ENCODE measurements at regions not wholly inside any gene's neighbourhood (a gene's known extent, or its start where the extent isn't known, plus 50 kb on each side); places are given as distances from the start of the nearest gene placed in this dataset.

DNA sequence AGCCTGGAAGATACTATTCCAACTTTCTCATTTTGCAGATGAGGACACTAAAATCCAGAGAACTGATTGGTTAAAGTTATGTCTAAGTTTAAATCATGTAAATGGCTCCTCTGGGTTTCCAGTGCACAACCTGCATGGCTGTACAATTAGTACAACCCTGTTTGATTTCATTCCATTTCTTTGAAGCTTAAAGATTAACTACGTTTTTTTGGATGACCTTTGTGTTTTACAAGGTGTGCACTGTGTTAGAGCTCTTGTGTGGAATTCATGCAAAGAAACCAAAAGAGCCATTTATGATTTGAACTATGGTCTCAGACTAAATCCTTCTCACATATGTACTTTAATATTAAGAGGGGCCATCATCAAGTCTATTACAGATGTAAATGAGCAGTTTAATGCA, 149.5 kb downstream of the TMEM168 start:
- TF ChIP-seq EGR1 (IDR thresholded peaks at IDR 0.05), result no peak
- TF ChIP-seq EP300 (IDR thresholded peaks at IDR 0.05; ENCODE audit: borderline replicate concordance), result no peak
- TF ChIP-seq, protein P1, sequence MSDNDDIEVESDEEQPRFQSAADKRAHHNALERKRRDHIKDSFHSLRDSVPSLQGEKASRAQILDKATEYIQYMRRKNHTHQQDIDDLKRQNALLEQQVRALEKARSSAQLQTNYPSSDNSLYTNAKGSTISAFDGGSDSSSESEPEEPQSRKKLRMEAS (IDR thresholded peaks at IDR 0.05), result no peak
- no peak for TF ChIP-seq RAD21 (IDR thresholded peaks at IDR 0.05; ENCODE audit: low read depth)
- TF ChIP-seq CREB1 (IDR thresholded peaks at IDR 0.05; ENCODE audit: low read depth), result no peak
- no peak for TF ChIP-seq TCF12 (IDR thresholded peaks at IDR 0.05; ENCODE audit: low read depth)
- TF ChIP-seq NFIC (IDR thresholded peaks at IDR 0.05), result no peak
- no peak for TF ChIP-seq CEBPB (IDR thresholded peaks at IDR 0.05)
- TF ChIP-seq FOXM1 (IDR thresholded peaks at IDR 0.05; ENCODE audit: borderline replicate concordance, low read depth), result no peak
- TF ChIP-seq, protein P2, sequence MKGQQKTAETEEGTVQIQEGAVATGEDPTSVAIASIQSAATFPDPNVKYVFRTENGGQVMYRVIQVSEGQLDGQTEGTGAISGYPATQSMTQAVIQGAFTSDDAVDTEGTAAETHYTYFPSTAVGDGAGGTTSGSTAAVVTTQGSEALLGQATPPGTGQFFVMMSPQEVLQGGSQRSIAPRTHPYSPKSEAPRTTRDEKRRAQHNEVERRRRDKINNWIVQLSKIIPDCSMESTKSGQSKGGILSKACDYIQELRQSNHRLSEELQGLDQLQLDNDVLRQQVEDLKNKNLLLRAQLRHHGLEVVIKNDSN (IDR thresholded peaks at IDR 0.05), result no peak
- TF ChIP-seq, protein P3, sequence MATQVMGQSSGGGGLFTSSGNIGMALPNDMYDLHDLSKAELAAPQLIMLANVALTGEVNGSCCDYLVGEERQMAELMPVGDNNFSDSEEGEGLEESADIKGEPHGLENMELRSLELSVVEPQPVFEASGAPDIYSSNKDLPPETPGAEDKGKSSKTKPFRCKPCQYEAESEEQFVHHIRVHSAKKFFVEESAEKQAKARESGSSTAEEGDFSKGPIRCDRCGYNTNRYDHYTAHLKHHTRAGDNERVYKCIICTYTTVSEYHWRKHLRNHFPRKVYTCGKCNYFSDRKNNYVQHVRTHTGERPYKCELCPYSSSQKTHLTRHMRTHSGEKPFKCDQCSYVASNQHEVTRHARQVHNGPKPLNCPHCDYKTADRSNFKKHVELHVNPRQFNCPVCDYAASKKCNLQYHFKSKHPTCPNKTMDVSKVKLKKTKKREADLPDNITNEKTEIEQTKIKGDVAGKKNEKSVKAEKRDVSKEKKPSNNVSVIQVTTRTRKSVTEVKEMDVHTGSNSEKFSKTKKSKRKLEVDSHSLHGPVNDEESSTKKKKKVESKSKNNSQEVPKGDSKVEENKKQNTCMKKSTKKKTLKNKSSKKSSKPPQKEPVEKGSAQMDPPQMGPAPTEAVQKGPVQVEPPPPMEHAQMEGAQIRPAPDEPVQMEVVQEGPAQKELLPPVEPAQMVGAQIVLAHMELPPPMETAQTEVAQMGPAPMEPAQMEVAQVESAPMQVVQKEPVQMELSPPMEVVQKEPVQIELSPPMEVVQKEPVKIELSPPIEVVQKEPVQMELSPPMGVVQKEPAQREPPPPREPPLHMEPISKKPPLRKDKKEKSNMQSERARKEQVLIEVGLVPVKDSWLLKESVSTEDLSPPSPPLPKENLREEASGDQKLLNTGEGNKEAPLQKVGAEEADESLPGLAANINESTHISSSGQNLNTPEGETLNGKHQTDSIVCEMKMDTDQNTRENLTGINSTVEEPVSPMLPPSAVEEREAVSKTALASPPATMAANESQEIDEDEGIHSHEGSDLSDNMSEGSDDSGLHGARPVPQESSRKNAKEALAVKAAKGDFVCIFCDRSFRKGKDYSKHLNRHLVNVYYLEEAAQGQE (IDR thresholded peaks at IDR 0.05; ENCODE audit: low read depth), result no peak
- TF ChIP-seq ZBTB7A (IDR thresholded peaks at IDR 0.05; ENCODE audit: low read depth), result no peak

DNA sequence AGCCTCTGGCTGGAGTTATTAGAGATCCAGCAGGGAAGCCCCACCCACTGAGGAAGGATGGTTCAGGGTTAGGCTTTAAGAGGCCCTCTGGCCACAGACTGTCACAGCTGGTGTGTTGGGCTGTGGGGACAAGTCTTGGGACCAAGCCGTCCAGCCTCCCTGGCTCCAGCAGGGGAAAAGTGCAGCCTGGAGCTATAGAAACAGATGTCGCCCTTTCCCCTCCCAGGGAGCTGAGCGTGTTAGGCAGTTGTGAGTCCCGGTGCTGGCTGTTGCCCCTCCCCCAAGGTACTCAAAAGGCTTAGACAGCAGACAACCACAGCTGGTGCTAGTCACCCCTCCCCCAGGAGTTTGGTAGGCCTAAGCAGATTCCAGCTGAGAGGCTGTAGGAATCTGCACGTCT, 143.4 kb downstream of the TMEM168 start:
- TF ChIP-seq CREB1 (IDR thresholded peaks at IDR 0.05; ENCODE audit: low read depth) (no peak), ZBTB7A (IDR thresholded peaks at IDR 0.05; ENCODE audit: low read depth) (no peak), TCF12 (IDR thresholded peaks at IDR 0.05; ENCODE audit: low read depth) (no peak), RAD21 (IDR thresholded peaks at IDR 0.05; ENCODE audit: low read depth) (no peak), FOXM1 (IDR thresholded peaks at IDR 0.05; ENCODE audit: borderline replicate concordance, low read depth) (no peak), CEBPB (IDR thresholded peaks at IDR 0.05) (no peak), EGR1 (IDR thresholded peaks at IDR 0.05) (no peak)

DNA sequence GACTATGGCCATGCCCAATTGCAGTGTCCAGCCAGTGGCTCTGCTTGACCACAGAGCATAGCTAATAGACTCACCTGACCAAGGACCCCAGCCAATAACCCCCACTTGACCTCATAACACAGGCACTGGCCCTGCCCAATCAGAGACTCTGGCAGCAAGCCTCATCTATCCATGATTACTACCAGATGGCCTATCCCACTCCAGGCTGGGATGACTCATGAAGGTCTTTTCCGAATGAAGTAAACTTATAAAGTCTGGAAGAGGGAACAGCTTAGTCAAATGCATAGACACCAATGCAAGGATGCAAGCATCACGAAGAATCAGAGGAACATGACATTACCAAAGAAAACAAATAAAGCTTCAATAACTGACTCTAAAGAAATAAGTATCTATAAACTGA, 141.4 kb downstream of the TMEM168 start:
- TF ChIP-seq FOXM1 (IDR thresholded peaks at IDR 0.05; ENCODE audit: borderline replicate concordance, low read depth), result no peak
- TF ChIP-seq TCF12 (IDR thresholded peaks at IDR 0.05; ENCODE audit: low read depth), result no peak
- TF ChIP-seq EP300 (IDR thresholded peaks at IDR 0.05; ENCODE audit: borderline replicate concordance), result no peak
- TF ChIP-seq ZBTB7A (IDR thresholded peaks at IDR 0.05; ENCODE audit: low read depth), result no peak
- TF ChIP-seq CREB1 (IDR thresholded peaks at IDR 0.05; ENCODE audit: low read depth), result no peak
- TF ChIP-seq, protein P2 (IDR thresholded peaks at IDR 0.05), result no peak
- TF ChIP-seq YY1 (IDR thresholded peaks at IDR 0.05; ENCODE audit: low read depth), result no peak

DNA sequence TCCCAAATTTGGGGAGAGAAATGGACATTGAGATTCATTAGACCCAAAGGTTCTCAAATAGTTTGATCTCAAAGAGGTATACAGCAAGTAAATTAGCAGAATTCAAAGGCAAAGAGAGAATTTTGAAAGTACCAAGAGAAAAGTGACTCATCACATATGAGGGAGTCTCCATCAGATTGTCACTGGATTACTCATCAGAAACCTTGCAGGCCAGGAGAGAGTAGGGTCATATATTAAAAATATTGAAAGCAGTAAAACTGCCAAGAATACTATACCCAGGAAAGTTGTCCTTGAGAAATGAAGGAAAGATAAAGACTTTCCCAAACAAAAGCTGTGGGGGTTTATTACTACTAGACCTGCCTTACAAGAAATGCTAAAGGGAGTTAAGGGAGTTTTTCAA, 140.6 kb downstream of the TMEM168 start:
- TF ChIP-seq CREB1 (IDR thresholded peaks at IDR 0.05; ENCODE audit: low read depth) (no peak), NFIC (IDR thresholded peaks at IDR 0.05) (no peak), EP300 (IDR thresholded peaks at IDR 0.05; ENCODE audit: borderline replicate concordance) (no peak), EGR1 (IDR thresholded peaks at IDR 0.05) (no peak)
- TF ChIP-seq, protein P1 (IDR thresholded peaks at IDR 0.05), result no peak
- TF ChIP-seq, protein P3 (IDR thresholded peaks at IDR 0.05; ENCODE audit: low read depth), result no peak
- TF ChIP-seq, protein P2 (IDR thresholded peaks at IDR 0.05), result no peak

DNA sequence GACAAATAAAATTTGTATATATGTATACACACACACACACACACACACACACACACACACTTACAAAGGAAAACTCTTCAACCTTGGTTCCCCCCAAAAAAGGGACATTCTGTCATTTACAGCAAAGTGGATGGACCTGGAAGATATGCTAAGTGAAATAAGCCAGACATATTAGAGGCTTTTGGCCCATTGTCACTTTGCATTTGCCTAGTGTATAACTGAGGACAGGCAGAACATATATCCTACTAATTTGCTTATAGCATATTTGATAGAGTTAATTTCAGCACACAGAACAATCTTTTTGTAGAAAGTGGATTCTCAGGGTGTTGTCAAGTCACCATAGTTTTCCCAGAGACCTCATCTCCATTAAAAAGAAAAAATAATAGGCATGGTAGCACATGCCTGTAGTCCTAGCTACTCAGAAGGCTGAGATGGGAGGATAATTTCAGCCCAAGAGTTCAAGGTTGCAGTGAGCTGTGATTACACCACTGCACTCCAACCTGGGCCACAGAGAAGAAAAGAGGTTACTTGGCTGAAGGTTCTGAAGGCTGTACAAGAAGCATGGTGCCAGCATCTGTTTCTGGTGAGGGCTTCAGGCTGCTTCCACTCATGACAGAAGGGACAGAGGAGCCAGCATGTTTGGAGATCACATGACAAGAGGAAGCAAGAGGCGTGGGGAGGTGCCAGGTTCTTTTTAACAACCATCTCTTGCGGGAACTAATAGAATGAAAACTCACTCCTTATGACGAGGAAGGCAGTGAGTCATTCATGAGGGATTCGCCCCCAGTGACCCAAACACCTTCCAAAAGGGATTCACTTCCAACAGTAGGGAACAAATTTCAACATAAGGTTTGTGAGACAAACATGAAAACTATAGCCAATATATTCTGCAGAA, 135.6 kb downstream of the TMEM168 start:
- no peak for TF ChIP-seq NFIC (IDR thresholded peaks at IDR 0.05)
- TF ChIP-seq EP300 (IDR thresholded peaks at IDR 0.05; ENCODE audit: borderline replicate concordance), result no peak
- no peak for TF ChIP-seq ZBTB7A (IDR thresholded peaks at IDR 0.05; ENCODE audit: low read depth)
- TF ChIP-seq FOXM1 (IDR thresholded peaks at IDR 0.05; ENCODE audit: borderline replicate concordance, low read depth), result no peak
- TF ChIP-seq, protein P1 (IDR thresholded peaks at IDR 0.05), result no peak
- TF ChIP-seq YY1 (IDR thresholded peaks at IDR 0.05; ENCODE audit: low read depth), result no peak
- TF ChIP-seq RAD21 (IDR thresholded peaks at IDR 0.05; ENCODE audit: low read depth), result no peak
- no peak for TF ChIP-seq TEAD4 (IDR thresholded peaks at IDR 0.05)
- TF ChIP-seq, protein P2 (IDR thresholded peaks at IDR 0.05), result no peak
- TF ChIP-seq TCF12 (IDR thresholded peaks at IDR 0.05; ENCODE audit: low read depth), result no peak
- TF ChIP-seq CEBPB (IDR thresholded peaks at IDR 0.05), result no peak
- TF ChIP-seq CREB1 (IDR thresholded peaks at IDR 0.05; ENCODE audit: low read depth), result no peak
- TF ChIP-seq, protein P3 (IDR thresholded peaks at IDR 0.05; ENCODE audit: low read depth), result no peak
- TF ChIP-seq EGR1 (IDR thresholded peaks at IDR 0.05), result no peak
- no peak for TF ChIP-seq TAF1 (IDR thresholded peaks at IDR 0.05; ENCODE audit: low read depth)

Measured in Ishikawa (cell line).